ENCODE measurements at regions not wholly inside any gene's neighbourhood (a gene's known extent, or its start where the extent isn't known, plus 50 kb on each side); places are given as distances from the start of the nearest gene placed in this dataset.

- TF ChIP-seq, protein P1, sequence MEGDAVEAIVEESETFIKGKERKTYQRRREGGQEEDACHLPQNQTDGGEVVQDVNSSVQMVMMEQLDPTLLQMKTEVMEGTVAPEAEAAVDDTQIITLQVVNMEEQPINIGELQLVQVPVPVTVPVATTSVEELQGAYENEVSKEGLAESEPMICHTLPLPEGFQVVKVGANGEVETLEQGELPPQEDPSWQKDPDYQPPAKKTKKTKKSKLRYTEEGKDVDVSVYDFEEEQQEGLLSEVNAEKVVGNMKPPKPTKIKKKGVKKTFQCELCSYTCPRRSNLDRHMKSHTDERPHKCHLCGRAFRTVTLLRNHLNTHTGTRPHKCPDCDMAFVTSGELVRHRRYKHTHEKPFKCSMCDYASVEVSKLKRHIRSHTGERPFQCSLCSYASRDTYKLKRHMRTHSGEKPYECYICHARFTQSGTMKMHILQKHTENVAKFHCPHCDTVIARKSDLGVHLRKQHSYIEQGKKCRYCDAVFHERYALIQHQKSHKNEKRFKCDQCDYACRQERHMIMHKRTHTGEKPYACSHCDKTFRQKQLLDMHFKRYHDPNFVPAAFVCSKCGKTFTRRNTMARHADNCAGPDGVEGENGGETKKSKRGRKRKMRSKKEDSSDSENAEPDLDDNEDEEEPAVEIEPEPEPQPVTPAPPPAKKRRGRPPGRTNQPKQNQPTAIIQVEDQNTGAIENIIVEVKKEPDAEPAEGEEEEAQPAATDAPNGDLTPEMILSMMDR (tag by site-specific recombination; IDR thresholded peaks at IDR 0.05) = no peak
- no peak for TF ChIP-seq ZNF214 (tag by site-specific recombination; IDR thresholded peaks at IDR 0.05; ENCODE audit: borderline replicate concordance)
- no peak for TF ChIP-seq REST (tag by site-specific recombination; IDR thresholded peaks at IDR 0.05)
- TF ChIP-seq ZFP3 (tag by site-specific recombination; IDR thresholded peaks at IDR 0.05; ENCODE audit: low read depth) = no peak
- no peak for TF ChIP-seq ZNF366 (tag by site-specific recombination; conservative IDR thresholded peaks at IDR 0.05)
- no peak for TF ChIP-seq ZNF174 (tag by site-specific recombination; IDR thresholded peaks at IDR 0.05)
- no peak for TF ChIP-seq ZNF280D (tag by site-specific recombination; IDR thresholded peaks at IDR 0.05)
Measured at GRCh38 chr9:23573800-23574199, 252.2 kb downstream of the ELAVL2 start.
